Ammon's horn (tissue), 1 donor: ENCODE measurements at regions not wholly inside any gene's neighbourhood (a gene's known extent, or its start where the extent isn't known, plus 50 kb on each side); places are given as distances from the start of the nearest gene placed in this dataset.

Experiments used
- DNase-seq: peaks from one replicate; pipeline ENCODE4 v3.0.0-alpha.2; 2016; ENCODE audit warnings: low spot score

DNA sequence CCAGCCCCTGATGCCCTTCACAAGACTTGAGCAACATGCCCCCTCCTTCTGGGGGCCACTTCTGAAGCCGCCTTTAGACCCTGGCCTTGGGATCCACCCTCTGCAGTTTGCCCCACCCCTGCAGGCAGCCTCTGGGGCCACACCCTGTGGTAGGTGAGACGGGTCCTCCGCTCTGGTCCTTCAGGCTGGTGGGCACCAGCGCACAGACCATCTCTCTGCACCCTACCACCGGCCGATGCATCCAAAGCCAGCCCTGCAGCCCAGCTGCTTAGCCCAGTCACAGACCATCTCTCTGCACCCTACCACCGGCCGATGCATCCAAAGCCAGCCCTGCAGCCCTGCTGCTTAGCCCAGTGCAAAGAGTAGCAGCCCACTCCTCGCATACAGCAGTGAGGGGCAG is 159.3 kb upstream of the ECI2 start:
- no peak for DNase-seq

- DNase-seq: no peak
Observed at GRCh38 chr6:4291453-4292403, 156.4 kb upstream of the ECI2 start.

DNA sequence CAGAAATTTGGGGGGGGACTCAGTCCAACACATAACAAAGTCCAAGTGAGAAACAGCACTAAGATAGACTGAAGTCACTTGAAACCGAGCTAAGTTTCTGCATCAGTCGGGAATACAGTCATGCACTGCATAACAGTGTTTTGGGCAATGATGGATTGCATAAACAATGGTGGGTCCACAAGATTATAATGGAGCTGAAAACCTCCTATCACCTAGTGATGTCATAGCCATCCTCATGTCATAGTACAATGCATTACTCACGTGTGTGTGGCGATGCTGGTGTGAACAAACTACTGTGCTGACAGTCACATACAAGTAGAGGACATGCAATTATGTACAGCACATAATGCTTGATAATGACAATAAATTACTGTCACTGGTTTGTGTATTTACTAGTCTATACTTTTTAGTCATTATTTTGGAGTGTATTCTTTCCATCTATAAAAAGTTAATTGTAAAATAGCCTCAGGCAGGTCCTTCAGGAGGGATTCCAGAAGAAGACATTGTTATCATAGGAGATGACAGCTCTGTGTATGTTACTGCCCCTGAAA is 154.5 kb upstream of the ECI2 start:
- no peak for DNase-seq

DNA sequence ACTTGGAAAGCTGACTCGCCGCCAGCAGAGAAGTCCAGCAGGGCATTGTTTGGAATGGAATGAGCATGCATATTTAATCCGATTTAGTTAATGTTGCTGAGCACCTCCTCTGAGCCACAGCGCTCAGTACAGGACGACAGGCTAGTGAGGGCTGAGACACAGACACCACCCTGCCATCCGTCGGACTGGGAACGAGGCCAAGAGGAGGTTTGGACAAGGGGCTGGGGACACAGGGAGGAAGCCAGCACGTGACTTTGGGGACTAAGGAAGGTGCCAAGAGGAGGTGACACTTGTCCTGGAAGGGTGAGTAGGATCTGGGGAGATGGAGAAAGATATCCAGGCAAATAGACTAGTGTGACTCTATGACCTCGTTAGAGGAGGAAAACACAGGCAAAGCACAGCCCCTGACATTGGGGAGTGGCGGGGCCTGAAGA is 152.5 kb upstream of the ECI2 start:
- no peak for DNase-seq

GRCh38 chr6:4287372-4287771 is 152.0 kb upstream of the ECI2 start:
- DNase-seq: no peak

- DNase-seq: no peak
Observed at GRCh38 chr6:4282926-4283325, 147.6 kb upstream of the ECI2 start.

GRCh38 chr6:4281341-4282293 is 146.2 kb upstream of the ECI2 start:
- DNase-seq: peak; percentile 48

DNA sequence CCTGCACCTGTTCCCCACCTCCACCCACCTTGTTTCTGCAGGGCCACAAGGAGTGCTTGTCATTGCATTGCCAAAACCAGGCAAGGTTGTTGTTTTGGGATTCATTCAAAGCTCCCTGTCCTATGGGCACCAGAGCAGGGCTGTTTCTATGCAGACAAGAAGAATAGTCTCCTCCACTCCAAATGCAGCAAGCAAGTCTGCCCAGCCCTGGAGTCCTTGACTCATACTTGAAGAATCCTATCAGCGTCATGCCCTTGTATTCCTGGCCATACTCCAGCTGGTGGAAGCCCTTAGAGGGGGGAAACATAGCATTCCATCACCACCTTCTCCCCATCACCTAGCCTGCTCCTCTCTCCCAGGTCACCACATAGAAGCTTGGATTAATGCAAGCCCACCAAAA is 145.3 kb upstream of the ECI2 start:
- no peak for DNase-seq

- no peak for DNase-seq
Observed at GRCh38 chr6:4280031-4280430, 144.7 kb upstream of the ECI2 start.

- no peak for DNase-seq
Observed at GRCh38 chr6:4274382-4275082, 139.2 kb upstream of the ECI2 start.

DNA sequence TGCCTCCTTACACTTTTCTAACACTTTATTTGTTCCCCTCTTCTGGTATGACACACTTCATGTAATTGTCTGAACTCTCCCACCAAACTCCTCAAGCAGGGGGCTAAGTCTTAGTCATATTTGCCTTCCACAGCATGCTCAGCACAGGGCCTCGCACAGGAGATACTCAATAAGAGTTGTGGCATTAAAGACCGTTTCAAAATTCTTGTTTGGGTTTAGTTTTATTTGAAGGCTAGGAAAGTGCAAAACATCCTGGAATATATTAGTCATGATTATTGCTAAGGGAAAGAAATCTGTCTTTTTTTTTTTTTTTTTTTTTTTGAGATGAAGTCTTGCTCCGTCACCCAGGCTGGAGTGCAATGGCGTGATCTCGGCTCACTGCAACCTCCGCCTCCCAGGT is 137.6 kb upstream of the ECI2 start:
- no peak for DNase-seq

DNA sequence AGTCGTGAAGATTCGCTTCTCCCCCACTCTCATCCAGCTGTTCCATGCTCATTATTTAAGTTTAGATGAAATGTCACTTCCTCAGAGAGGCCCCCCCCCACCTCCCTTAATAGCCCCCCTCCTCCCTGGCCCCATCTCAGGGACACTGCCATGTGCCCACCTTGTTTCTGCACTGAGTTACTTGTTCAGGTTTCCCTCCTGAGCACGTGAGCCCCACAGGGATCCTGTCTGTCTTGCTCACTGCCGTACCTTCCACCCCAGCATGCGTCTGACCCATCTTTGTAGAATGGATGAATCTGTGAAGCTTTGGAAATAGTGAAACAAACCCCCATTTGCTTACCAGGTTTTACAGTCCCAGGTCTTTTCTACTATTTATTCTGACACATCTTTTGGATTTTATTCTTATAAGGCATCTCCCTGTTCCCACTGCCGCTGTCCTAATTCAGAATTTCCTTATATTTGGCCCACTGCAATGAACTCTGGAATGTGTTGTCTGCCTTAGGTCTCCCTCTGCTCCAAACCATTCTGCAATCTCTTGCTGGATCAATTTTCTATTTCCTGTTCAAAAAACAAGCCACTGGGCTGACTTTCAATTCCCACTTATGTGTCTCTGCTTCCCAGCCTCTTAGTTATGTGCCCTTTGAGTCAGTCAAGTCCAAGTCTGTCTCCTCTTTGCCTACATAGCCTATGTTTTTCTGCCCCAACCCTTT is 136.5 kb upstream of the ECI2 start:
- DNase-seq: no peak

- DNase-seq: peak; percentile 27
Observed at GRCh38 chr6:4270776-4271175, 135.4 kb upstream of the ECI2 start.

DNA sequence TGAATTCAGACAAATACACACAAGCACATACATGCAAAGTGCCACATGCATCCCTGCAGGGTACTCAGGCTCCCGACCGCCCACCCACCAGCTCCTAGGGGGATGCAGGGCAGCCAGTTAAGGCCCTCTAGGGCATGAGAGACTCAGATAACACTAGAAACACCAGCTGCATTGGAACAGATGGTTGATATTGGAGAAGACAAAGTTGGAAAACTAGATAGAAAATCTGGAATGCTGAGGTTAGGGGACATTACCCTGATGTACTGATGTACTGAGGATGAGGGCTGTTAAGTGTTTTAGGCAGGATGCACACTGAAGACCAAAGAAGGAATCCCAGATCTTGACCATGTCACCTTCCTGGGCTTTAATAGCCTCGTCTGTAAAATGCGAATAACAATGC is 134.6 kb upstream of the ECI2 start:
- no peak for DNase-seq

DNA sequence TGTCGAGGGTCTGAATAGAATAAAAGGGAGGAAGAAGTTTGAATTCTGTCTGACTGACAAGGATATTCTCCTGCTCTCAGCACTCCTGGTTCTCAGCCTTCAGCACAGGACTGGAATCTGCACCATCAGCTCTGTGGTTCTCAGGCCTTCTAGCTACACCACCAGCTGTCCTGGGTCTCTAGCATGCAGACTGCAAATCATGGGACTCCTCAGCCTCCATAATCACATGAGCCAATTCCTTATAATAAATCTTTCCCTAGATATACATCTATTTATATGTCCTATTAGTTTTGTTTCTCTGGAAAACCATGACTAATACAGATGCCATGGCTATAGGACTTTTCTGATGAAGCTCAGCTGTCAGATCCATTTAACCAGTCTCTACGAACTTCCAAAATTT is 132.8 kb upstream of the ECI2 start:
- DNase-seq: no peak

GRCh38 chr6:4265740-4266139 is 130.4 kb upstream of the ECI2 start:
- DNase-seq: no peak

DNA sequence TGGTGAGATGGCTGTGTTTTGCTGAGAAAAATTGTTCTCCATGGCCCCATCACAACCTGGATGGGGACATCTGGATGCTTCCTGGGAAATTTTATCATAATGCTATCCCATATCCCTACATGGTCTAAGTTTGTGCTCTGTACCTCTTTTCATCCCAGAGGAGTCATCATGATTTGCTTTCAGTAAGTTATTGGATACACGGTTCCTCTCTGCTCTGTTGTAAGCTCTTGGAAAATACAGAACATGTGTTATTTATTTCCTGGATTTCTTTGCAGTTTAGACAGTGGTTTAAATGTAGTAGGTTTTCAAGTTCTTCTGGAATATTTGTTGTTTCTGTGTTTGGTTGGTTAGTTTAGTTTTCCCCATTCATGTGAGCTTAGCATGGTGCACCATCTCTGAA is 129.2 kb upstream of the ECI2 start:
- DNase-seq: no peak

- DNase-seq: no peak
Observed at GRCh38 chr6:4264081-4264480, 128.7 kb upstream of the ECI2 start.

- no peak for DNase-seq
Observed at GRCh38 chr6:4262526-4262925, 127.2 kb upstream of the ECI2 start.

- no peak for DNase-seq
Observed at GRCh38 chr6:4259391-4259790, 124.0 kb upstream of the ECI2 start.

- DNase-seq: no peak
Observed at GRCh38 chr6:4258733-4259132, 123.4 kb upstream of the ECI2 start.
